Endothelial cell of umbilical vein (primary cell): ENCODE measurements at regions not wholly inside any gene's neighbourhood (a gene's known extent, or its start where the extent isn't known, plus 50 kb on each side); places are given as distances from the start of the nearest gene placed in this dataset.

Source experiments
- BruUV-seq: library from RNA; stranded (reverse); fragments of 400-500 nt; replicated peaks from 2 replicates; lab custom pipeline; 2021; lab: Mats Ljungman, UMichigan
- CTCF ChIA-PET: fragments of 300-600, 350-600 bp; sonication (Branson Sonifier 250); formaldehyde crosslinking; loops from one replicate; lab custom pipeline; 2021; ENCODE audit warnings: antibody characterized with exemption, inconsistent platforms; lab: Charles Lee
- POLR2A ChIA-PET: fragments of 300-600, 350-600 bp; sonication (Branson Sonifier 250); formaldehyde crosslinking; loops from one replicate; lab custom pipeline; 2021; ENCODE audit warnings: antibody characterized with exemption, inconsistent platforms; lab: Charles Lee
- DNase-seq: peaks from one replicate; pipeline ENCODE4 v3.0.0-alpha.2; 2011; ENCODE audit warnings: low read depth, low spot score
- FAIRE-seq: peaks from 2 replicates; lab custom pipeline; 2011; peaks lifted over from hg19 to GRCh38; lab: Jason Lieb, UNC
- H2AFZ ChIP-seq: 2 replicates; pipeline ENCODE4 v1.6.0; 2012; ENCODE audit warnings: low read depth, low read length, control low read depth, inconsistent platforms
- H3K27ac ChIP-seq: 2 replicates; pipeline ENCODE4 v1.5.1; 2011; ENCODE audit warnings: low read depth, mild to moderate bottlenecking, control low read depth, low read length, moderate library complexity; ENCODE audit not compliant: insufficient read depth
- H3K27me3 ChIP-seq, 2 experiments: 2 replicates each; pipeline versions ENCODE4 v1.6.0 to v1.6.1; 2011; ENCODE audit warnings: low read length in 2 of 2, mixed read lengths in 1 of 2; ENCODE audit not compliant: control insufficient read depth in 2 of 2, insufficient read depth in 2 of 2
- H3K36me3 ChIP-seq, 2 experiments: 2 replicates in 1 of 2; 3 replicates in 1 of 2; pipeline ENCODE4 v1.5.1; 2011; ENCODE audit warnings: low read length in 2 of 2, mild to moderate bottlenecking in 1 of 2, moderate library complexity in 1 of 2; ENCODE audit not compliant: control insufficient read depth in 2 of 2, insufficient read depth in 2 of 2; ENCODE audit errors: extremely low read depth in 1 of 2
- H3K4me1 ChIP-seq: 3 replicates; pipeline ENCODE4 v1.5.1; 2011; ENCODE audit warnings: mild to moderate bottlenecking, low read length; ENCODE audit not compliant: control insufficient read depth, insufficient read depth; ENCODE audit errors: extremely low read depth
- H3K4me2 ChIP-seq: 2 replicates; pipeline ENCODE4 v1.6.1; 2011; ENCODE audit warnings: low read length, control low read depth, mixed read lengths; ENCODE audit not compliant: insufficient read depth
- H3K4me3 ChIP-seq, 3 experiments: fragments of 200-600 bp in 1 of 3; sonication (generic), shearing (Covaris generic) in 1 of 3; replicated peaks in 1 of 3; 2 replicates each; pipeline ENCODE4 v1.5.1; 2011 to 2016; ENCODE audit warnings: control low read depth in 3 of 3, low read length in 3 of 3, mild to moderate bottlenecking in 2 of 3, inconsistent platforms in 1 of 3, low read depth in 1 of 3, moderate library complexity in 1 of 3; ENCODE audit not compliant: insufficient read depth in 1 of 3
- H3K79me2 ChIP-seq: 2 replicates; pipeline ENCODE4 v1.6.0; 2012; ENCODE audit warnings: low read length, inconsistent platforms; ENCODE audit not compliant: control insufficient read depth, insufficient read depth
- H3K9ac ChIP-seq: replicated peaks from 2 replicates; pipeline ENCODE3; 2011; ENCODE audit warnings: low read length, control low read depth; ENCODE audit not compliant: insufficient read depth; ENCODE audit errors: extremely low read depth
- H3K9me1 ChIP-seq: replicated peaks from 3 replicates; pipeline ENCODE4 v1.6.0; 2011; ENCODE audit warnings: mild to moderate bottlenecking, low read length; ENCODE audit not compliant: control insufficient read depth, insufficient read depth; ENCODE audit errors: extremely low read depth
- H3K9me3 ChIP-seq: replicated peaks from 2 replicates; pipeline ENCODE4 v1.5.1; 2012; ENCODE audit warnings: low read length, inconsistent platforms; ENCODE audit not compliant: control insufficient read depth, insufficient read depth
- H4K20me1 ChIP-seq: replicated peaks from 2 replicates; pipeline ENCODE3; 2011; ENCODE audit warnings: mild to moderate bottlenecking, low read length; ENCODE audit not compliant: control insufficient read depth, insufficient read depth; ENCODE audit errors: extremely low read depth
- EZH2 ChIP-seq: IDR thresholded peaks from 2 replicates; pipeline ENCODE4 v1.6.1; 2012; ENCODE audit warnings: borderline replicate concordance, low read depth, mild to moderate bottlenecking, moderate library complexity, low read length, inconsistent platforms; ENCODE audit not compliant: severe bottlenecking
- FOS ChIP-seq: IDR thresholded peaks from 2 replicates; pipeline ENCODE4 v1.6.1; 2011; ENCODE audit warnings: mild to moderate bottlenecking, low read length, moderate library complexity, borderline replicate concordance; ENCODE audit not compliant: insufficient read depth
- GATA2 ChIP-seq: IDR thresholded peaks from 2 replicates; pipeline ENCODE4 v1.7.0; 2011; ENCODE audit warnings: low read depth, mild to moderate bottlenecking, moderate library complexity, mixed read lengths, low read length; ENCODE audit not compliant: insufficient read length, insufficient read depth
- JUN ChIP-seq: IDR thresholded peaks from 2 replicates; pipeline ENCODE4 v1.6.1; 2011; ENCODE audit warnings: borderline replicate concordance, low read depth; ENCODE audit not compliant: insufficient read length, insufficient read depth
- MAX ChIP-seq: IDR thresholded peaks from 2 replicates; pipeline ENCODE4 v1.6.1; 2011; ENCODE audit not compliant: insufficient read depth, insufficient read length
- MYC ChIP-seq: IDR thresholded peaks from one replicate; pipeline ENCODE4 v1.6.1; 2011; ENCODE audit warnings: mild to moderate bottlenecking, low read depth, low read length
- POLR2A ChIP-seq: IDR thresholded peaks from 2 replicates; pipeline ENCODE4 v1.6.1; 2012; ENCODE audit warnings: low read depth, mild to moderate bottlenecking, control low read depth, low read length
- POLR2AphosphoS5 ChIP-seq: IDR thresholded peaks from 2 replicates; pipeline ENCODE4 v1.6.1; 2012; ENCODE audit warnings: low read depth, mild to moderate bottlenecking, control low read depth, low read length, moderate library complexity; ENCODE audit not compliant: insufficient read depth
- dilution Hi-C: fragments of 300-500 bp; cut with MboI; formaldehyde crosslinking; loops from one replicate; pipeline ENCODE4 v1.15.0; 2019; ENCODE audit warnings: low sequenced_read_pairs; ENCODE audit not compliant: extremely low pct_ligation_motif_present
- intact Hi-C: fragments of 100-400 bp; cut with micrococcal nuclease; formaldehyde crosslinking; loops from one replicate; pipeline ENCODE4 v1.10.0; 2022
- TF ChIP-seq, protein P1 (sequence below), 2 donors: IDR thresholded peaks; 1 replicate in 1 of 2; 2 replicates in 1 of 2; pipeline ENCODE4 v1.5.1; 2011; ENCODE audit warnings: low read length in 2 of 2, mild to moderate bottlenecking in 2 of 2, moderate library complexity in 2 of 2, control low read depth in 1 of 2, inconsistent platforms in 1 of 2, low read depth in 1 of 2; ENCODE audit not compliant: insufficient read depth in 1 of 2; ENCODE audit errors: extremely low read depth in 1 of 2

- Histone ChIP-seq H3K4me3 (no peak overlapping the region), H3K9ac (no peak overlapping the region), H3K9me3 (no peaks in the 10 kb centered on the region), H3K36me3 (no peaks in the 10 kb centered on the region), H3K9me1 (no peaks in the 10 kb centered on the region), H3K4me1 (no peaks in the 10 kb centered on the region), H3K4me2 (no peak overlapping the region), H3K27me3 (no peaks in the 10 kb centered on the region), H3K27ac (no peak overlapping the region), H4K20me1 (no peaks in the 10 kb centered on the region), H3K79me2 (no peaks in the 10 kb centered on the region), H2AFZ (no peak overlapping the region)
- intact Hi-C loops (no loop called here), dilution Hi-C loops (no loop called here)
- TF ChIP-seq, protein P1, sequence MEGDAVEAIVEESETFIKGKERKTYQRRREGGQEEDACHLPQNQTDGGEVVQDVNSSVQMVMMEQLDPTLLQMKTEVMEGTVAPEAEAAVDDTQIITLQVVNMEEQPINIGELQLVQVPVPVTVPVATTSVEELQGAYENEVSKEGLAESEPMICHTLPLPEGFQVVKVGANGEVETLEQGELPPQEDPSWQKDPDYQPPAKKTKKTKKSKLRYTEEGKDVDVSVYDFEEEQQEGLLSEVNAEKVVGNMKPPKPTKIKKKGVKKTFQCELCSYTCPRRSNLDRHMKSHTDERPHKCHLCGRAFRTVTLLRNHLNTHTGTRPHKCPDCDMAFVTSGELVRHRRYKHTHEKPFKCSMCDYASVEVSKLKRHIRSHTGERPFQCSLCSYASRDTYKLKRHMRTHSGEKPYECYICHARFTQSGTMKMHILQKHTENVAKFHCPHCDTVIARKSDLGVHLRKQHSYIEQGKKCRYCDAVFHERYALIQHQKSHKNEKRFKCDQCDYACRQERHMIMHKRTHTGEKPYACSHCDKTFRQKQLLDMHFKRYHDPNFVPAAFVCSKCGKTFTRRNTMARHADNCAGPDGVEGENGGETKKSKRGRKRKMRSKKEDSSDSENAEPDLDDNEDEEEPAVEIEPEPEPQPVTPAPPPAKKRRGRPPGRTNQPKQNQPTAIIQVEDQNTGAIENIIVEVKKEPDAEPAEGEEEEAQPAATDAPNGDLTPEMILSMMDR (IDR thresholded peaks at IDR 0.05; ENCODE audit: extremely low read depth in 1 of 2, insufficient read depth in 1 of 2, low read depth in 1 of 2, low read length in 2 of 2): no peak
- TF ChIP-seq POLR2AphosphoS5 (no peak), JUN (no peak), MYC (no peak), FOS (no peak), POLR2A (no peak), GATA2 (no peak), MAX (no peak), EZH2 (no peak)
- no TSS peak for BruUV-seq
- ChIA-PET CTCF (no interaction called here), POLR2A (no interaction called here)
- FAIRE-seq (no peak), DNase-seq (no peak)
These were observed 200.0 kb downstream of the PCDH20 start for GRCh38 chr13:61215601-61216000.
